MM.1S (cell line): ENCODE measurements at regions not wholly inside any gene's neighbourhood (a gene's known extent, or its start where the extent isn't known, plus 50 kb on each side); places are given as distances from the start of the nearest gene placed in this dataset.

Source experiments
- CTCF ChIP-seq: fragments of 300-600 bp; sonication (generic); IDR thresholded peaks from 2 replicates; pipeline ENCODE4 v1.5.1; 2016; ENCODE audit warnings: antibody characterized with exemption, low read length, mixed read lengths
- EZH2 ChIP-seq: fragments of 300-600 bp; sonication (generic); optimal IDR thresholded peaks from 2 replicates; pipeline ENCODE3; 2017; ENCODE audit warnings: low read depth, mild to moderate bottlenecking, antibody characterized with exemption, low read length, mixed read lengths

DNA sequence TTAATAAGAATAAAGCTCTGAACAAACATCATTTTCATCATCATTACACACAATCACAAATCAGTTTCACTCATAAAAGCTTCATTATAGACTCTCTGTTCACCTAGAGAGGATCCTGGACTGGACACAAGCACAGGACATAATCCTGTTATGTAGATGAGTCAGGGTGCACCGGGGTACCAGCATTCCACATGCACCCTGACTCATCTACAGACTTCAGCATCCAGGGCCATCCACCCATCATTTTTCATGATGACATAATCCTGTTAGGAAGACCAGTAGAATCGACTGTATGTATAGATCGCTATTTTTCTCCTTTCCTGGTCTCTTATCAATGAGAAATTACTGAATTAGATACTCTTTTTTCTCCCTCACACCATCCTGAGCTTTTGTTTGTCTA, 73.7 kb upstream of the PIK3C3 start:
- TF ChIP-seq CTCF (no peak), EZH2 (no peak)
